GM21825 (cell line): ENCODE measurements at regions not wholly inside any gene's neighbourhood (a gene's known extent, or its start where the extent isn't known, plus 50 kb on each side); places are given as distances from the start of the nearest gene placed in this dataset.
"Not testable (repeated sequence)": the region's sequence is repeated elsewhere in the genome, so short reads cannot be mapped to it uniquely, and the experiment has no call there.

Experiments used
- ATAC-seq: cut with Tn5 transposase; IDR thresholded peaks from one replicate; pipeline ENCODE4 v1.9.1; 2021; ENCODE audit warnings: mild to moderate bottlenecking, moderate library complexity; ENCODE audit not compliant: unreplicated experiment

- ATAC-seq: no peak
These were observed 94.9 kb upstream of the SKAP2 start for GRCh38 chr7:26959290-26959689.

GRCh38 chr7:26958834-26959233 is 94.4 kb upstream of the SKAP2 start:
- ATAC-seq: no peak

GRCh38 chr7:26955516-26955915 is 91.1 kb upstream of the SKAP2 start:
- no peak for ATAC-seq

GRCh38 chr7:26954951-26955350 is 90.6 kb upstream of the SKAP2 start:
- ATAC-seq: no peak

- ATAC-seq: no peak
These were observed 87.1 kb upstream of the SKAP2 start for GRCh38 chr7:26951407-26951950.

- no peak for ATAC-seq
These were observed 86.5 kb upstream of the SKAP2 start for GRCh38 chr7:26950889-26951288.

GRCh38 chr7:26949319-26949718 is 84.9 kb upstream of the SKAP2 start:
- no peak for ATAC-seq

- ATAC-seq: no peak
These were observed 84.3 kb upstream of the SKAP2 start for GRCh38 chr7:26948617-26949118.

GRCh38 chr7:26944501-26945358 is 80.3 kb upstream of the SKAP2 start:
- no peak for ATAC-seq

- peak; percentile 63 for ATAC-seq
These were observed 73.7 kb upstream of the SKAP2 start for GRCh38 chr7:26937939-26938623.

GRCh38 chr7:26937306-26937705 is 72.9 kb upstream of the SKAP2 start:
- no peak for ATAC-seq

GRCh38 chr7:26932616-26933015 is 68.2 kb upstream of the SKAP2 start:
- not testable (repeated sequence) for ATAC-seq

GRCh38 chr7:26930845-26931244 is 66.5 kb upstream of the SKAP2 start:
- no peak for ATAC-seq

GRCh38 chr7:26930201-26930600 is 65.8 kb upstream of the SKAP2 start:
- ATAC-seq: no peak

- no peak for ATAC-seq
These were observed 64.4 kb upstream of the SKAP2 start for GRCh38 chr7:26928703-26929347.

GRCh38 chr7:26925768-26926167 is 61.4 kb upstream of the SKAP2 start:
- ATAC-seq: no peak

GRCh38 chr7:26924149-26924767 is 59.9 kb upstream of the SKAP2 start:
- no peak for ATAC-seq

- no peak for ATAC-seq
These were observed 55.6 kb upstream of the SKAP2 start for GRCh38 chr7:26919906-26920493.

- ATAC-seq: no peak
These were observed 53.9 kb upstream of the SKAP2 start for GRCh38 chr7:26918241-26918640.

GRCh38 chr7:26916779-26917320 is 52.5 kb upstream of the SKAP2 start:
- ATAC-seq: no peak
